ENCODE measurements at regions not wholly inside any gene's neighbourhood (a gene's known extent, or its start where the extent isn't known, plus 50 kb on each side); places are given as distances from the start of the nearest gene placed in this dataset.
A peak's percentile ranks its signal among the peaks of the same experiment; 100 is the strongest.

GRCh38 chr7:108684629-108685028, 115.0 kb downstream of the DNAJB9 start:
- H3K4me3 ChIP-seq (ENCODE audit: control insufficient read depth, low read depth, low read length): no peak overlapping the region
- no peak for TF ChIP-seq CTCF (IDR thresholded peaks at IDR 0.05; ENCODE audit: control insufficient read depth, insufficient read depth, low read depth, low read length, missing control alignments)
- DNase-seq (ENCODE audit: low read depth): no peak

GRCh38 chr7:108686494-108686893, 116.8 kb downstream of the DNAJB9 start:
- H3K4me3 ChIP-seq (ENCODE audit: control insufficient read depth, low read depth, low read length): no peak overlapping the region
- no peak for DNase-seq (ENCODE audit: low read depth)
- TF ChIP-seq CTCF (IDR thresholded peaks at IDR 0.05; ENCODE audit: control insufficient read depth, insufficient read depth, low read depth, low read length, missing control alignments): no peak

- no peak for TF ChIP-seq CTCF (IDR thresholded peaks at IDR 0.05; ENCODE audit: control insufficient read depth, insufficient read depth, low read depth, low read length, missing control alignments)
- no peak overlapping the region for H3K4me3 ChIP-seq (ENCODE audit: control insufficient read depth, low read depth, low read length)
- no peak for DNase-seq (ENCODE audit: low read depth)
Observed at GRCh38 chr7:108697254-108697653, 127.6 kb downstream of the DNAJB9 start.

- DNase-seq (ENCODE audit: low read depth): no peak
- H3K4me3 ChIP-seq (ENCODE audit: control insufficient read depth, low read depth, low read length): no peak overlapping the region
- no peak for TF ChIP-seq CTCF (IDR thresholded peaks at IDR 0.05; ENCODE audit: control insufficient read depth, insufficient read depth, low read depth, low read length, missing control alignments)
Observed at GRCh38 chr7:108711611-108712010, 141.9 kb downstream of the DNAJB9 start.

- DNase-seq (ENCODE audit: low read depth): peak; percentile 27
- no peak for TF ChIP-seq CTCF (IDR thresholded peaks at IDR 0.05; ENCODE audit: control insufficient read depth, insufficient read depth, low read depth, low read length, missing control alignments)
- H3K4me3 ChIP-seq (ENCODE audit: control insufficient read depth, low read depth, low read length): no peak overlapping the region
Observed at GRCh38 chr7:108716783-108717182, 147.1 kb downstream of the DNAJB9 start.

GRCh38 chr7:108717781-108718180, 148.1 kb downstream of the DNAJB9 start:
- no peak for DNase-seq (ENCODE audit: low read depth)
- TF ChIP-seq CTCF (IDR thresholded peaks at IDR 0.05; ENCODE audit: control insufficient read depth, insufficient read depth, low read depth, low read length, missing control alignments): no peak
- H3K4me3 ChIP-seq (ENCODE audit: control insufficient read depth, low read depth, low read length): no peak overlapping the region

GRCh38 chr7:108719631-108720030, 150.0 kb downstream of the DNAJB9 start:
- no peak for DNase-seq (ENCODE audit: low read depth)

More at GRCh38 chr7:108719631-108720030, 150.0 kb downstream of the DNAJB9 start:
- no peak overlapping the region for H3K4me3 ChIP-seq (ENCODE audit: control insufficient read depth, low read depth, low read length)
- TF ChIP-seq CTCF (IDR thresholded peaks at IDR 0.05; ENCODE audit: control insufficient read depth, insufficient read depth, low read depth, low read length, missing control alignments): no peak

Data from AG09309 (cell line).